K562 (cell line): ENCODE measurements at regions not wholly inside any gene's neighbourhood (a gene's known extent, or its start where the extent isn't known, plus 50 kb on each side); places are given as distances from the start of the nearest gene placed in this dataset.

Source experiments
- ARHGAP35 ChIP-seq: fragments of 450-650 bp; IDR thresholded peaks from 2 replicates; pipeline ENCODE4 v1.6.1; 2018; ENCODE audit not compliant: partially characterized antibody
- ARNT ChIP-seq, 2 experiments: fragments of 450-650 bp; IDR thresholded peaks; 2 replicates each; pipeline ENCODE4 v1.6.1; 2016; ENCODE audit warnings: mild to moderate bottlenecking in 1 of 2
- CBX3 ChIP-seq, 2 experiments: IDR thresholded peaks; 1 replicate in 1 of 2; 2 replicates in 1 of 2; pipeline ENCODE4 v1.6.1; 2012; ENCODE audit warnings: inconsistent platforms in 2 of 2, low read length in 2 of 2, borderline replicate concordance in 1 of 2, control low read depth in 1 of 2
- ETS2 ChIP-seq: IDR thresholded peaks from 2 replicates; pipeline ENCODE4 v1.6.1; 2016; ENCODE audit warnings: borderline replicate concordance, missing genetic modification characterization, mild to moderate bottlenecking, moderate library complexity, missing compliant biosample characterization; ENCODE audit not compliant: poor library complexity, severe bottlenecking
- HDAC3 ChIP-seq: fragments of 450-650 bp; IDR thresholded peaks from 2 replicates; pipeline ENCODE4 v1.6.1; 2018; ENCODE audit warnings: borderline replicate concordance, mild to moderate bottlenecking, moderate library complexity; ENCODE audit not compliant: partially characterized antibody
- JUNB ChIP-seq: fragments of 450-650 bp; formaldehyde crosslinking; conservative IDR thresholded peaks from 2 replicates; pipeline ENCODE4 v1.4.0; 2020; ENCODE audit warnings: mild to moderate bottlenecking
- L3MBTL2 ChIP-seq: fragments of 450-650 bp; IDR thresholded peaks from 2 replicates; pipeline ENCODE4 v1.6.1; 2016; ENCODE audit warnings: mild to moderate bottlenecking, moderate library complexity
- MGA ChIP-seq: fragments of 450-650 bp; IDR thresholded peaks from 2 replicates; pipeline ENCODE4 v1.6.1; 2016; ENCODE audit warnings: mild to moderate bottlenecking, moderate library complexity
- RAD21 ChIP-seq, 2 experiments: fragments of 250-450 bp in 1 of 2; fragments of 450-650 bp in 1 of 2; sonication (Bioruptor Pico) in 1 of 2; formaldehyde crosslinking in 1 of 2; IDR thresholded peaks in 1 of 2; conservative IDR thresholded peaks in 1 of 2; 2 replicates each; pipeline versions ENCODE4 v1.4.0 to v1.8.0; 2020 to 2022; ENCODE audit warnings: mild to moderate bottlenecking in 2 of 2, moderate library complexity in 1 of 2
- RFX5 ChIP-seq: IDR thresholded peaks from 2 replicates; pipeline ENCODE4 v1.6.1; 2011; ENCODE audit warnings: low read depth, mild to moderate bottlenecking, improper control_type of control experiment, low read length
- WHSC1 ChIP-seq: IDR thresholded peaks from one replicate; pipeline ENCODE4 v1.6.1; 2012; ENCODE audit warnings: low read length, control low read depth, inconsistent platforms
- ZFP36 ChIP-seq: fragments of 150-350 bp; IDR thresholded peaks from 2 replicates; pipeline ENCODE4 v1.6.1; 2018; ENCODE audit warnings: low read length, low read depth; ENCODE audit not compliant: partially characterized antibody
- ZFPM2 ChIP-seq: fragments of 250-450 bp; sonication (Bioruptor Pico); IDR thresholded peaks from 2 replicates; pipeline ENCODE4 v1.5.1; 2022; ENCODE audit warnings: mild to moderate bottlenecking
- ZNF589 ChIP-seq: fragments of 200-800 bp; sonication (Bioruptor generic); IDR thresholded peaks from 2 replicates; pipeline ENCODE4 v1.6.1; 2016; ENCODE audit warnings: low read depth, missing genetic modification characterization, missing compliant biosample characterization
- ZNF778 ChIP-seq: fragments of 450-650 bp; formaldehyde crosslinking; IDR thresholded peaks from 2 replicates; pipeline ENCODE4 v1.4.0; 2020; ENCODE audit warnings: mild to moderate bottlenecking, moderate library complexity
- TF ChIP-seq, protein P1 (sequence below): fragments of 250-450 bp; sonication (Bioruptor Pico); IDR thresholded peaks from 2 replicates; pipeline ENCODE4 v1.4.0; 2020; ENCODE audit warnings: mild to moderate bottlenecking

DNA sequence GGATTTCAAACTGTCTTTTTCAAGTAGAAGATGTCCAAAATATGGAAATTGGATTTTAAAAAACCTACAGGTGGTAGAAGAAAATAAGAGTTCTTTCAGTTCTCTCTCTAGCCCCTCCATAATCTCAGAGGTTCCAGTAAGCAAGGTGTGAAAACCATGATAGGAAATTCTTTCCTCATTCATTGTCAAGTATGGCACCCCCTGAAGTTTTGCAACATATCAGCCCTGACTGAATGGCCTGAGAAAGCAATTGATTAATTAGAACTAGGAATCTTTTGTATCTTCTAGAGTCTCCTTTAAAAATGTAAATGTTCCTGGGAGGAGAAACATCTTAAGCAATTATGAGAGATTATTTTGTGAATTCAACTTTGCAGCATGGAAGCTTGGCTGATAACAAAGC lies 198.7 kb upstream of the STXBP5 start (continued):
- no peak for TF ChIP-seq ETS2
- TF ChIP-seq L3MBTL2: peak; percentile 50; the same call in 1 of the 2 replicates
- no peak for TF ChIP-seq ZFP36
- no peak for TF ChIP-seq RFX5
- peak in 1 of 2 experiments; percentile 75; a peak in 1 of 3 replicates for TF ChIP-seq CBX3 (IDR thresholded peaks at IDR 0.05; ENCODE audit: borderline replicate concordance in 1 of 2, low read length in 2 of 2)
- TF ChIP-seq ARHGAP35: no peak
- peak in 1 of 2 experiments; percentile 39; a peak in 1 of 4 replicates for TF ChIP-seq RAD21 (CRISPR knock-in tag; conservative IDR thresholded peaks at IDR 0.05 in 1 of 2, IDR thresholded peaks at IDR 0.05 in 1 of 2)
- no peak for TF ChIP-seq ZNF589 (CRISPR knock-in tag)
- TF ChIP-seq JUNB (CRISPR knock-in tag): no peak
- peak; percentile 28 for TF ChIP-seq HDAC3
- no peak for TF ChIP-seq ZFPM2 (CRISPR knock-in tag)
- 0 out of 2 replicates have a peak, but pooled peaks have one; percentile 23 for TF ChIP-seq MGA
- no peak for TF ChIP-seq ZNF778
- no peak for TF ChIP-seq WHSC1
- TF ChIP-seq, protein P1, sequence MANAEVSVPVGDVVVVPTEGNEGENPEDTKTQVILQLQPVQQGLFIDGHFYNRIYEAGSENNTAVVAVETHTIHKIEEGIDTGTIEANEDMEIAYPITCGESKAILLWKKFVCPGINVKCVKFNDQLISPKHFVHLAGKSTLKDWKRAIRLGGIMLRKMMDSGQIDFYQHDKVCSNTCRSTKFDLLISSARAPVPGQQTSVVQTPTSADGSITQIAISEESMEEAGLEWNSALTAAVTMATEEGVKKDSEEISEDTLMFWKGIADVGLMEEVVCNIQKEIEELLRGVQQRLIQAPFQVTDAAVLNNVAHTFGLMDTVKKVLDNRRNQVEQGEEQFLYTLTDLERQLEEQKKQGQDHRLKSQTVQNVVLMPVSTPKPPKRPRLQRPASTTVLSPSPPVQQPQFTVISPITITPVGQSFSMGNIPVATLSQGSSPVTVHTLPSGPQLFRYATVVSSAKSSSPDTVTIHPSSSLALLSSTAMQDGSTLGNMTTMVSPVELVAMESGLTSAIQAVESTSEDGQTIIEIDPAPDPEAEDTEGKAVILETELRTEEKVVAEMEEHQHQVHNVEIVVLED (CRISPR knock-in tag): no peak
- no peak for TF ChIP-seq ARNT (IDR thresholded peaks at IDR 0.05)
